Skin of body (tissue), 1 donor: ENCODE measurements at regions not wholly inside any gene's neighbourhood (a gene's known extent, or its start where the extent isn't known, plus 50 kb on each side); places are given as distances from the start of the nearest gene placed in this dataset.

Experiments
- DNase-seq: peaks from one replicate; lab custom pipeline; 2025; lab: John Stamatoyannopoulos, UW

DNA sequence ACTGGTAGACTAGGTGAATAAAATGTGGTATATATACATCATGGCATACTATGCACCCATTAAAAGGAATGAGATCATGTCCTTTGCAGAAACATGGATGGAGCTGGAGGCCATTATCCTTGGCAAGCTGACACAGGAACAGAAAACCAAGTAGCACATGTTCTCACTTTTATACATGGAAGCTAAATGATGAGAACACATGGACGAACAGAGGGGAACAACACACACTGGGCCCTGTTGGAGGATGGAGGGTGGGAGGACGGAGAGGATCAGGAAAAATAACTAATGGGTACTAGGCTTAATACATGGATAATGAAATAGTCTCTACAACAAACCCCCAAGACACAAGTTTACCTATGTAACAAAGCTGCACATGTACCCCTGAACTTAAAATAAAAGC lies 780.0 kb downstream of the DACH1 start:
- no peak for DNase-seq

- no peak for DNase-seq
These were observed 784.4 kb downstream of the DACH1 start for GRCh38 chr13:71082631-71083030.

- no peak for DNase-seq
These were observed 787.4 kb downstream of the DACH1 start for GRCh38 chr13:71079638-71080037.

DNA sequence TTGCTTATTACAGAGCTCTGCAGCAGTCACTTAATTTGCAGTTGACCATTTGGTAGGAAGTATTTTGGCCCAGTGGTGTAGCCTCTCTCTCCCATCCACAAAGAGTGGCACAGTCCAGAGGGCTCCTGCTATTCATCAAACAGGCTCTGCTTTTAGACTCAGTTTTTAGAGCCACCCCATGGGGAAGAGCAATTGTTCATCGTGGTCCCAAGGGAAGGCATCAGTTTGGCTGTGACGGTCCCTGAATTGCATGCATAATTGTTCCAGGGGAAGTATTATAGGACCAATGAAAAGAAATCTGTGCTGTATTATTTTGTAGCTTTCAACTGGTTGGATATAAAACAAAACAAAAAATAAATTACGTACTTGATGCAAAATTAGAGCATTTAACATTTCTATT lies 799.0 kb downstream of the DACH1 start:
- no peak for DNase-seq

DNA sequence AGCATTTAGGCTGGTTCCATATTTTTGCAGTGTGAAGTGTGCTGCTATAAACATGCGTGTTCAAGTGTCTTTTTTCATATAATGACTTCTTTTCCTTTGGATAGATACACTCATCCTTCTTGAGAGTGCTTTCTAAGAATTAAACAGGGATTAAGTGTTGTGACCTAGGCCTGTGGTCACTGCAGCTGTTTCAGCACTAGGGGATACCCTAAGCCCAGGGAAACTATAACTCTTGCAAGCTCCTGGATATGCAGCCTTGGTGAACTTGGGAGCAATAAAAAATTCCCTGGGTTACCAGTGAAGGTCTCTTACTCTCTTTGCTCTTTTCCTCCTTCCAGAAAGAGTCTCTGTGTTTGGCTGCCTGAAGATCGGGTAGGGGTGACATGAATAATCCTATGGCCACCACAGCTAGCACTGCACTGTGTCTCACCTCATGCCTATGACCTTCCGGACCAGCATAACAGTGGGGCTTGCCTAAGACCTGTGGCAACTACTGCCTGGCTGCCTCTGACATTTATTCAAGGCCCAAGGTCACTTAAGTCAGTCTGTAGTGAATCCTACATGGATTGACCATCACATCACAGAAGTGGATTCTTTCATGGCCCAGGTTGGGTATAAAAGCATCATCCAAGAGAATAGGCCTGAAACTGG lies 799.7 kb downstream of the DACH1 start:
- no peak for DNase-seq

GRCh38 chr13:71056581-71056980 lies 810.4 kb downstream of the DACH1 start:
- DNase-seq: no peak

- DNase-seq: no peak
These were observed 811.4 kb downstream of the DACH1 start for GRCh38 chr13:71055644-71056043.

DNA sequence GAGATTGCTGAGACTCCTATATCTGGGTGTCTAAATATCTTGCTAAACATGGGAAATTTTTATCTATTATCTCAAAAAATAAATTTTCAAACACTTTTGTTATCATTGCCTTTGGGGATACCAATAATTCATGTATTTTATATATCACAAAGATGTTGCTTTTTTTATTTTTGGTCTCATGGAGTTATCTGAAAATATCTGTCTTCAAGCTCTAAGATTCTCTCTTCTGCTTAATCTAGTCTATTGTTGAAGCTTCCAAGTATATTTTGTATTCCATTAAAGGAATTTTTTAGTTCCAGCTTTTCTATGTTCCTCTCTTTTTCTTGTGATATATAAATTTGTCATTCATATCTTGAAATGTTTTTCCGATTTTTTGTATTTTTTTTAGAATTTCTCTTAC lies 812.0 kb downstream of the DACH1 start:
- DNase-seq: no peak

GRCh38 chr13:71054358-71054757 lies 812.6 kb downstream of the DACH1 start:
- no peak for DNase-seq

DNA sequence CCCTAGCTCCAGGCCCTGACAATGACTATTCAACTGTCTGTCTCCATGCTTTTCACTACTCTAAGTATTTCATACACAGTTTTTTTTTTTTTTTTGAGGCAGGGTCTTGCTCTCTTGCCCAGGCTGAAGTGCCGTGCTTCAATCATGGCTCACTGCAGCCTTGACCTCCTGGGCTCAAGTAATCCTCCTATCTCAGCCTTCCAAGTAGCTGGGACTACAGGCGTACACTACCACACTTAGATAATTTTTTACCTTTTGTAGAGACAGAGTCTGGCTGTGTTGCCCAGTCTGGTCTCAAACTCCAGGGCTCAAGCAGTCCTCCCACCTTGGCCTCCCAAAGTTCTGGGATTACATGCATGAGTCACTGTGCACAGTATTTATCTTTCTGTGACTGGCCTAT lies 815.4 kb downstream of the DACH1 start:
- DNase-seq: no peak

GRCh38 chr13:71046360-71047079 lies 820.5 kb downstream of the DACH1 start:
- DNase-seq: no peak

DNA sequence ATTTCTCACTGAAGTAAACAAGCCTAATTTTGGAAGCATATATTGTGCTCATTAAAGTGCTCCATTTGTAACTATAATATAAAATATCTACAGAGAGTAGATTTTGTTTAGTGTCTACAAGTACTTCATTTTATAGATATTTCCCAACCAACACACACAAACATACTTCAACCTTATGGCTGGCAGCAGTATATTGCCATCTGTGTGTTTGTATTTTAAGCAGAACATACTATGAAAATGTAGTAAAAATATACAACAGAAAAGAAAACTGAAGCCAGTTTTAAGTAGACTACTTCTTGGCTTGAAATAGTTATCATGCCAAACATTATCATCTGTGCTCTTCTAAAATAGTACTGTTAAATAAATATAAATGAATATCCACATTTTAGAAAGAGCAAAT lies 821.9 kb downstream of the DACH1 start:
- DNase-seq: no peak

- no peak for DNase-seq
These were observed 827.6 kb downstream of the DACH1 start for GRCh38 chr13:71039440-71039839.

DNA sequence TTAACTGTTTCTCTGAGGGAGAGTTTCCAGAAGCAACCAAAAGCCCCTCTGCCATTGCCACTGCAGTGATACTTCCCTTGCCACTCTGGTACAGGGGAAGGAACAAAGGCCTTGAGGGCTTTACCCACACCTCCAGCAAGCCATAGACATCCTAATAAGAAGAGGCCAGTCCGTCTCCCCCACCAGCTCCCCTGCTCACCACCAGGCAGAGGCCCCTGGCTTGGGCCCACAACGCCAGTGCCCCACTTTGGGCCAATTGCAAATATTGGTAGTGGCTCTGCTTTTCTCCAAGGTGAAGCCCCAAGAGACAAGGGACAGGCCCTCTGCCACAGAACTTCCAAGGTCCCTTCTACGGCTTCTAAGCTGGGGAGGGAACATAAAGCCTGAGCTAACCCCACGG lies 833.0 kb downstream of the DACH1 start:
- no peak for DNase-seq

DNA sequence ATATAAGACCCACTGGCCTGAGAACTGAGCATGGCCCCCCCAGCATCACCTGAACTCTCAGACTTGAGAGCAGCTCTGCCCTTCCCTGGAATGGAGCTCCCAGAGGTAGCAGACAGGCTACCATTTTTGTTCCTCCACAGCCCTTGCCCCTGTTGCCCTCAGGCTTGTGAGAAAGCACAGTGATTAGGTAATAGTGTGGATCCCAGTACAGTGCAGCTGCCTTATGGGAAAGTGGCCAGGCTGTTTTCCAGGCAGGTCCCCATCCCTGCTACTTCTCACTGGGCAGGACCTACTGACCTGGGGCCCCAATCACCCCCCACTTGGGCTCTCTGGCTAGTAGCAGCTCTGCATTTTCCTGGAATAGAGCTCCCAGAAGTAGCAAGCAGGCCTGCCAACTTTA lies 834.0 kb downstream of the DACH1 start:
- DNase-seq: no peak

- DNase-seq: no peak
These were observed 836.2 kb downstream of the DACH1 start for GRCh38 chr13:71030784-71031183.

DNA sequence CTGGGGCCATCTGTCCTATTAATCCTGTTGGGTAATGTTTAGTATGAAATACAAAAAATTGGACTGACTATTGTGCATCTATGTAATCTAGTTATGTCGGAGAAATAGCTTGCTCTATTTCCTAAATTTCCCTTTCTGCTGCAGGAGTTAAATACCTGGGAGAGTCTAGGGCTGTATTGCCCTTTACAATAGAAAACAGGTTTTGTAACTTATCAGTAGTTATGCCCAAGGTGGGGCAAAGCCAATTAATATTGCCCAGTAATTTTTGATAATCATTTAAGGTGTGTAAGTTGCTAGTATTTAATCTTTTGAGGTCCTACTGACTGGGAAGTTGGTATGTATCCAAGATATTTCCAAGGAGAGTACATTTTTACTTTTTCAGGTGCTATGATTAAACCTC lies 838.1 kb downstream of the DACH1 start:
- no peak for DNase-seq

- no peak for DNase-seq
These were observed 845.1 kb downstream of the DACH1 start for GRCh38 chr13:71021825-71022422.

DNA sequence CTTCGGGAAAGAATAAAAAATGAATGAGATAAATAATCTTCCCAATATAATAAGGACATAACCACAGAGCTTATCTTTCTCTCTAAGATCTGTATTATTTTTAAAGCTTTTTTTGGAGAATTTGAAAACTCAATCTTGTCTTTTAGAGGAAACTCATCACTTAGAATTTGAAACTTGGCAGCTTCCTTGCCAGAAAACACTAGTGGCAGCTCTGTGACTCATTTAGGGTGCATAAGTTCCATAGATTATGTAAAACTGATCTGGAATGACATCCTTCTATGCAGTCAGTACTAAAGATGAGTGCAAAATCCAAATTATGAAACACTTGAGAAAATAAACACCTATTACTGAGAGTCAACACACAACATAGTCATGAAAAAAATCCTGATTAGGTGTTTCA lies 848.0 kb downstream of the DACH1 start:
- DNase-seq: no peak

DNA sequence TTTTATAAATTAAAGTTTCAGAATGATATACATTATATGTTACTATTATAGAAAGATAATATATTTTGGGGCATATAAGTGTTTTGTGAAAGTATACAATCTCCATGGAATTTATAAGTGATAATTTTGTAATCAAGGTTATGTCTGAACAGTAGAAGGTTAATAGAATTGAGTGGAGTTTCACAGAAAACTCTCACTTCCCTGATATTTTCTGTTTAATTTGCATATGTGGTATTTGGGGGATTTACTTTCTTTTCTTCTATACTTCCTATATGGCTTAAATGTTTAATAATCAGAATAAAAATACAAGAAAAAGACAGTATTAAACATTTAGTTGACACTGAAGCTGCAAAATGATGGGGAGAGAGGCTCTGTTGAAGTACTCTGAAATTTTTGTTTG lies 848.5 kb downstream of the DACH1 start:
- DNase-seq: no peak

DNA sequence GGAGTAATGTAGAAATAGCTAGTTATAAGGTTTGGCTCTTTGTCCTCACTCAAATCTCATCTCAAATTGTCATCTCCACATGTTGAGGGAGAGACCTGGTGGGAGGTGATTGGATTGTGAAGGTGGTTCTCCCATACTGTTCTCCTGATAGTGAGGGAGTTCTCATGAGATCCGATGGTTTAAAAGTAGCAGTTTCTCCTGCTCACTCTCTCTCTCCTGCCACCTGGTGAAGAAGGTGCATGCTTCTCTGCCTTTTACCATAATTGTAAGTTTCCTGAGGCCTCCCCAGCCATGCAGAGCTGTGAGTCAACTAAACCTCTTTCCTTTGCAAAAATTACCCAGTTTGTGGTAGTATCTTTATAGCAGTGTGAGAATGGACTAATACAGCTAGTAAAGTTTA lies 849.4 kb downstream of the DACH1 start:
- no peak for DNase-seq

DNA sequence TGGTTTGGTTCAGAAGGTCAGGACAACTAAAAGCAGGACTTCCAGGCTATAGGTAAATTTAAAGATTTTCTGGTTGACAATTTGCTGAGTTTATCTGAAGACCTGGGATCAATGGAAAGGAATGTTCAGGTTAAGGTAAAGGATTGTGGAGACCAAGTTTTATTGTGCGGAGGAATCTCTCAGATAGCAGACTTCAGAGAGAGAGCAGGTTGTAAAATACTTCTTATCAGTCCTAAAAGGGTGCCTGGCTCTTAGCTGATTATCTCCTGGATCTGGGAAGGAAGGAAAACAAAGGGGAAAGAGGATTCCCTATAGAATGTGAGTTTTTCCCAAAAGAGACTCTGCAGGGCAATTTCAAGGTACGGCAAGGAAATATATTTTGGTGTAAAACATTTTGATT lies 851.5 kb downstream of the DACH1 start:
- DNase-seq: no peak

DNA sequence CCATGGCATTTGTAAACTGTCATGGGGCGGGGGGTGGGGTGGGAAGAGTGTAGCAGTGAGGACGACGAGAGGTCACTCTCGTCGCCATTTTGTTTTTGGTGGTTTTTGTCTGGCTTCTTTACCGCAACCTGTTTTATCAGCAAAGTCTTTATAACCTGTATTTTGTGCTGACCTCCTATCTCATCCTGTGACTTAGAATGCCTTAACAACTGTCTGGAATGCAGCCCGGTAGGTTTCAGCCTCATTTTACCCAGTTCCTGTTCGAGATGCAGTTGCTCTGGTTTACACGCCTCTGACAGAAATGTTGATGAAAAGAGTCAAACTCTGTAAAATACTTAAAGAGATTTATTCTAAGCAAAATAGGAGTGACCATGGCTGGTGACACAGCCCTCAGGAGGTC lies 852.0 kb downstream of the DACH1 start:
- DNase-seq: no peak
